ENCODE measurements at regions not wholly inside any gene's neighbourhood (a gene's known extent, or its start where the extent isn't known, plus 50 kb on each side); places are given as distances from the start of the nearest gene placed in this dataset.

DNA sequence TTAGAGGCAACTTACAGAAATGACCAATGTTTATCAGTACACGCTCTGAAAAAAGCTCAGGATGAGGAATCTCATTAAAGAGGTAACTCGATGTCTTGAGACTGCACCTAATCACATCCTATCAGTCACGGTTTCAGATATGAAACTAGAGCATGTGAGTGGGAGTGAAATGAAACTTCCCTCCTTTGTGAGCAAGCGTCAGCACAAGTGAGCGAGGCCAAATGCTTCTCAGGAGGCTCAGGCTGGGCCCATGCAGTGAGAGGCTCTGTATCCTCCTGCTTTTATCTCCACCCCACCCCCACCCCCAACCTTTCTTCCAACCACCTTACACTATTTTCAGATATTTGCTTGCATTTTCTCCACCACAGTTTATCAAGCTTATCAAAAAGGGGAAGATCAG is 140.8 kb upstream of the RIMS1 start:
- Histone ChIP-seq H3K4me2 (ENCODE audit: low read depth, low read length, poor library complexity, severe bottlenecking) (no peak overlapping the region), H3K36me3 (ENCODE audit: insufficient read depth, low read length) (no peaks in the 10 kb centered on the region), H3K9ac (ENCODE audit: low read depth, low read length, poor library complexity, severe bottlenecking) (no peak overlapping the region), H4K20me1 (ENCODE audit: insufficient read depth, low read length, poor library complexity, severe bottlenecking) (no peaks in the 10 kb centered on the region), H3K79me2 (ENCODE audit: insufficient read depth, low read length) (no peaks in the 10 kb centered on the region), H3K4me3 (ENCODE audit: low read length, poor library complexity, severe bottlenecking) (no peak overlapping the region), H2AFZ (ENCODE audit: low read length) (no peak overlapping the region), H3K9me3 (ENCODE audit: insufficient read depth, low read depth, low read length) (no peaks in the 10 kb centered on the region), H3K4me1 (ENCODE audit: insufficient read depth, low read length, poor library complexity, severe bottlenecking) (no peaks in the 10 kb centered on the region), H3K27me3 (ENCODE audit: insufficient read depth, low read length, poor library complexity, severe bottlenecking) (no peaks in the 10 kb centered on the region), H3K9me2 (replicated peaks; ENCODE audit: low read depth, low read length) (no peaks in the 10 kb centered on the region), H3F3A (ENCODE audit: low read depth) (no peaks in the 10 kb centered on the region)
- TF ChIP-seq EZH2phosphoT487 (IDR thresholded peaks at IDR 0.05; ENCODE audit: borderline replicate concordance): no peak
- TF ChIP-seq, protein P1, sequence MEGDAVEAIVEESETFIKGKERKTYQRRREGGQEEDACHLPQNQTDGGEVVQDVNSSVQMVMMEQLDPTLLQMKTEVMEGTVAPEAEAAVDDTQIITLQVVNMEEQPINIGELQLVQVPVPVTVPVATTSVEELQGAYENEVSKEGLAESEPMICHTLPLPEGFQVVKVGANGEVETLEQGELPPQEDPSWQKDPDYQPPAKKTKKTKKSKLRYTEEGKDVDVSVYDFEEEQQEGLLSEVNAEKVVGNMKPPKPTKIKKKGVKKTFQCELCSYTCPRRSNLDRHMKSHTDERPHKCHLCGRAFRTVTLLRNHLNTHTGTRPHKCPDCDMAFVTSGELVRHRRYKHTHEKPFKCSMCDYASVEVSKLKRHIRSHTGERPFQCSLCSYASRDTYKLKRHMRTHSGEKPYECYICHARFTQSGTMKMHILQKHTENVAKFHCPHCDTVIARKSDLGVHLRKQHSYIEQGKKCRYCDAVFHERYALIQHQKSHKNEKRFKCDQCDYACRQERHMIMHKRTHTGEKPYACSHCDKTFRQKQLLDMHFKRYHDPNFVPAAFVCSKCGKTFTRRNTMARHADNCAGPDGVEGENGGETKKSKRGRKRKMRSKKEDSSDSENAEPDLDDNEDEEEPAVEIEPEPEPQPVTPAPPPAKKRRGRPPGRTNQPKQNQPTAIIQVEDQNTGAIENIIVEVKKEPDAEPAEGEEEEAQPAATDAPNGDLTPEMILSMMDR (conservative IDR thresholded peaks at IDR 0.05; ENCODE audit: low read length): no peak

DNA sequence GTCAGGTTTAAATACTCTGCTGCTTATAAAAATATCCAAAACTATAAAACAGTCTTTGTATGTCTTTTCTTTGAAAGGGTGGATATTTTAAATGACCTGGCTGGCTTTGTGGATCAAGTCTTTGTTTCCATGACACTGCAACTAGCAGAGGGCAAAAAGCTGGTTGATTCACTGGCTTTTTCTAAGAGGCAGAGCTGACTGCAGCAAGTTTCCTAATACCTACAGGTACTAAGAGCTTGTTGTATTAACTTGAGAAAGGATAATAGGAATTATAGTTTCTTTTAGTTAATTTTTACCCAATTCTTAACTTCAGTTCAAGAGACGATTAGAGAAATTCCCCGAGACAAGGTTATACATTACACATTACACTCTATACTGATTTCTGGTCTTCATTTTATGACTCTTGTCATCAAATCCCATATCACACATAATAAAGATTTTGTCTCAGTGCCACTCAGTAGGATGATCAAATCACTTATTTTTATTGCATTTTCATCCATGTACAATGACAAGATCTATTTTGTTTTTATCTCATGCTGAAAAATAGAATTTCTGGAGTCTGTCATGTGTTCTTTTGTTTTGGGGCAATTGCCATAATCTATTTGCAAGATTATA is 120.1 kb upstream of the RIMS1 start:
- Histone ChIP-seq H3F3A (ENCODE audit: low read depth) (no peaks in the 10 kb centered on the region), H3K27me3 (ENCODE audit: insufficient read depth, low read length, poor library complexity, severe bottlenecking) (no peaks in the 10 kb centered on the region), H3K4me1 (ENCODE audit: insufficient read depth, low read length, poor library complexity, severe bottlenecking) (no peaks in the 10 kb centered on the region), H3K4me2 (ENCODE audit: low read depth, low read length, poor library complexity, severe bottlenecking) (no peak overlapping the region), H2AFZ (ENCODE audit: low read length) (no peak overlapping the region), H3K79me2 (ENCODE audit: insufficient read depth, low read length) (no peaks in the 10 kb centered on the region), H4K20me1 (ENCODE audit: insufficient read depth, low read length, poor library complexity, severe bottlenecking) (no peaks in the 10 kb centered on the region), H3K9ac (ENCODE audit: low read depth, low read length, poor library complexity, severe bottlenecking) (no peak overlapping the region), H3K36me3 (ENCODE audit: insufficient read depth, low read length) (no peaks in the 10 kb centered on the region), H3K4me3 (ENCODE audit: low read length, poor library complexity, severe bottlenecking) (no peak overlapping the region), H3K9me2 (replicated peaks; ENCODE audit: low read depth, low read length) (no peaks in the 10 kb centered on the region), H3K9me3 (ENCODE audit: insufficient read depth, low read depth, low read length) (no peaks in the 10 kb centered on the region)
- TF ChIP-seq EZH2phosphoT487 (IDR thresholded peaks at IDR 0.05; ENCODE audit: borderline replicate concordance): no peak
- TF ChIP-seq, protein P1 (conservative IDR thresholded peaks at IDR 0.05; ENCODE audit: low read length): no peak

DNA sequence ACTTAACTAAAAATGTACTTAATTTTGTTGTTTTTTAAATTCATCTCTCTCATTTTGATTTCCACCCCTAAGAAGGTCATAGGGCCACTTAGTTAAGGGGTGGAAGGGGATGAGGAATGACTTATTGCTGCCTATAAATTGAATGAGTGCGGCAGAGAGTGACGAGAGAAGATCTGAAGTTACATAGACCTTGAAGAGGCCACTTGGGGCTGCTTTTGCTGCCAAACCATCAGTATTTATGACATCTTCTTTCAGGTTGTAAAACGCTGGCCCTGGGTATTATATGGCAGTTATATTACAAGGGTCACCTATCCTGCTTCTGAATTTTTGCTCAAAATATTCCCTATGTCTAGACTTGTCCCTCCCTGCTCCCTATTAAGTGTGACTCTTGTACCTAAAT is 119.6 kb upstream of the RIMS1 start:
- TF ChIP-seq EZH2phosphoT487 (IDR thresholded peaks at IDR 0.05; ENCODE audit: borderline replicate concordance): no peak
- TF ChIP-seq, protein P1 (conservative IDR thresholded peaks at IDR 0.05; ENCODE audit: low read length): no peak
- no peaks in the 10 kb centered on the region for H3K4me1 ChIP-seq (ENCODE audit: insufficient read depth, low read length, poor library complexity, severe bottlenecking)
- H3F3A ChIP-seq (ENCODE audit: low read depth): no peaks in the 10 kb centered on the region
- no peaks in the 10 kb centered on the region for H3K79me2 ChIP-seq (ENCODE audit: insufficient read depth, low read length)
- H3K27me3 ChIP-seq (ENCODE audit: insufficient read depth, low read length, poor library complexity, severe bottlenecking): no peaks in the 10 kb centered on the region
- H3K9ac ChIP-seq (ENCODE audit: low read depth, low read length, poor library complexity, severe bottlenecking): no peak overlapping the region
- H2AFZ ChIP-seq (ENCODE audit: low read length): no peak overlapping the region
- no peaks in the 10 kb centered on the region for H4K20me1 ChIP-seq (ENCODE audit: insufficient read depth, low read length, poor library complexity, severe bottlenecking)
- no peaks in the 10 kb centered on the region for H3K36me3 ChIP-seq (ENCODE audit: insufficient read depth, low read length)
- no peak overlapping the region for H3K4me3 ChIP-seq (ENCODE audit: low read length, poor library complexity, severe bottlenecking)
- no peak overlapping the region for H3K4me2 ChIP-seq (ENCODE audit: low read depth, low read length, poor library complexity, severe bottlenecking)
- H3K9me2 ChIP-seq (replicated peaks; ENCODE audit: low read depth, low read length): no peaks in the 10 kb centered on the region
- H3K9me3 ChIP-seq (ENCODE audit: insufficient read depth, low read depth, low read length): no peaks in the 10 kb centered on the region

All from Loucy (cell line).